GM04503 (cell line): ENCODE measurements at regions not wholly inside any gene's neighbourhood (a gene's known extent, or its start where the extent isn't known, plus 50 kb on each side); places are given as distances from the start of the nearest gene placed in this dataset.
A peak's percentile ranks its signal among the peaks of the same experiment; 100 is the strongest.
"Not testable (repeated sequence)": the region's sequence is repeated elsewhere in the genome, so short reads cannot be mapped to it uniquely, and the experiment has no call there.

Experiments
- DNase-seq: peaks from one replicate; pipeline ENCODE4 v3.0.0-alpha.2; 2012; ENCODE audit warnings: low read depth

GRCh38 chr7:93048136-93048930 is 69.4 kb downstream of the SAMD9 start:
- no peak for DNase-seq

GRCh38 chr7:93047514-93048099 is 70.2 kb downstream of the SAMD9 start:
- DNase-seq = no peak

GRCh38 chr7:93046641-93047040 is 71.1 kb downstream of the SAMD9 start:
- no peak for DNase-seq

GRCh38 chr7:93044147-93044810 is 73.5 kb downstream of the SAMD9 start:
- DNase-seq = peak; percentile 57

- peak; percentile 71 for DNase-seq
Measured at GRCh38 chr7:93043385-93043985, 74.3 kb downstream of the SAMD9 start.

GRCh38 chr7:93040355-93040754 is 77.4 kb downstream of the SAMD9 start:
- no peak for DNase-seq

- no peak for DNase-seq
Measured at GRCh38 chr7:93039786-93040185, 78.0 kb downstream of the SAMD9 start.

- no peak for DNase-seq
Measured at GRCh38 chr7:93039282-93039681, 78.5 kb downstream of the SAMD9 start.

GRCh38 chr7:93036807-93037206 is 81.0 kb downstream of the SAMD9 start:
- no peak for DNase-seq

- no peak for DNase-seq
Measured at GRCh38 chr7:93036149-93036640, 81.6 kb downstream of the SAMD9 start.

- DNase-seq = no peak
Measured at GRCh38 chr7:93031795-93032194, 86.0 kb downstream of the SAMD9 start.

- DNase-seq = no peak
Measured at GRCh38 chr7:93030605-93031225, 87.1 kb downstream of the SAMD9 start.

GRCh38 chr7:93029056-93029455 is 88.7 kb downstream of the SAMD9 start:
- no peak for DNase-seq

- no peak for DNase-seq
Measured at GRCh38 chr7:93028610-93029009, 89.2 kb downstream of the SAMD9 start.

- DNase-seq = no peak
Measured at GRCh38 chr7:93027044-93027443, 90.7 kb downstream of the SAMD9 start.

GRCh38 chr7:93026425-93026824 is 91.4 kb downstream of the SAMD9 start:
- DNase-seq = no peak

- no peak for DNase-seq
Measured at GRCh38 chr7:93025389-93025788, 92.4 kb downstream of the SAMD9 start.

- DNase-seq = not testable (repeated sequence)
Measured at GRCh38 chr7:93022931-93023478, 94.8 kb downstream of the SAMD9 start.

- DNase-seq = no peak
Measured at GRCh38 chr7:93021748-93022147, 96.0 kb downstream of the SAMD9 start.

- no peak for DNase-seq
Measured at GRCh38 chr7:93018716-93019115, 99.1 kb downstream of the SAMD9 start.

GRCh38 chr7:93016681-93017381 is 100.9 kb downstream of the SAMD9 start:
- DNase-seq = no peak
